ENCODE measurements at regions not wholly inside any gene's neighbourhood (a gene's known extent, or its start where the extent isn't known, plus 50 kb on each side); places are given as distances from the start of the nearest gene placed in this dataset.

DNA sequence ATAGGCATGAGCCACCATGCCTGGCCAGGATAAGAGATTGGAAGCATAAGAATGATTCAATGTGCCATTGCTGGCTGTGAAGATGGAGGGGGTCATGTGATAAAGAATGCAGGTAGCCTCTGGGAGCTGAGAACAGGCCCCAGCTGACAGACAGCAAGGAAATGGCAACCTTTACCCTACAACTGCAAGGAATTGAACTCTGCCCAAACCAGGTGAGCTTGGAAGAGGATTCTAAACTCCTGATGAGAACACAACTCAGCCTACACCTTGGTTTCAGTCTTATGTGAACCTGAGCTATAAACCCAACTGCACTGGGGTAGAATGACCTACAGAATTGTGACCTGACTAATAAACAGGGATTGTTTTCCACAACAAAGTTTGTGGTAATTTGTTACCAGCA lies 82.0 kb upstream of the AKIRIN2 start:
- peaks cover 23% of the 10 kb centered on the region for H3K4me1 Mint-ChIP-seq
- no peaks in the 10 kb centered on the region for H3K27me3 Mint-ChIP-seq (ENCODE audit: insufficient read depth)
- H3K27ac ChIP-seq (ENCODE audit: low read depth, low read length) = no peak overlapping the region
- no peaks in the 10 kb centered on the region for H3K9me3 Mint-ChIP-seq
- no peak overlapping the region for H3K4me3 ChIP-seq (ENCODE audit: low read length)
- H3K4me3 Mint-ChIP-seq = no peak overlapping the region
- H3K27me3 ChIP-seq (ENCODE audit: control insufficient read depth, insufficient read depth, low read length, poor library complexity, severe bottlenecking) = no peaks in the 10 kb centered on the region
- TF ChIP-seq, protein P1, sequence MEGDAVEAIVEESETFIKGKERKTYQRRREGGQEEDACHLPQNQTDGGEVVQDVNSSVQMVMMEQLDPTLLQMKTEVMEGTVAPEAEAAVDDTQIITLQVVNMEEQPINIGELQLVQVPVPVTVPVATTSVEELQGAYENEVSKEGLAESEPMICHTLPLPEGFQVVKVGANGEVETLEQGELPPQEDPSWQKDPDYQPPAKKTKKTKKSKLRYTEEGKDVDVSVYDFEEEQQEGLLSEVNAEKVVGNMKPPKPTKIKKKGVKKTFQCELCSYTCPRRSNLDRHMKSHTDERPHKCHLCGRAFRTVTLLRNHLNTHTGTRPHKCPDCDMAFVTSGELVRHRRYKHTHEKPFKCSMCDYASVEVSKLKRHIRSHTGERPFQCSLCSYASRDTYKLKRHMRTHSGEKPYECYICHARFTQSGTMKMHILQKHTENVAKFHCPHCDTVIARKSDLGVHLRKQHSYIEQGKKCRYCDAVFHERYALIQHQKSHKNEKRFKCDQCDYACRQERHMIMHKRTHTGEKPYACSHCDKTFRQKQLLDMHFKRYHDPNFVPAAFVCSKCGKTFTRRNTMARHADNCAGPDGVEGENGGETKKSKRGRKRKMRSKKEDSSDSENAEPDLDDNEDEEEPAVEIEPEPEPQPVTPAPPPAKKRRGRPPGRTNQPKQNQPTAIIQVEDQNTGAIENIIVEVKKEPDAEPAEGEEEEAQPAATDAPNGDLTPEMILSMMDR (conservative IDR thresholded peaks at IDR 0.05) = no peak
- H3K27ac Mint-ChIP-seq = no peak overlapping the region
- DNase-seq = no peak
- no peaks in the 10 kb centered on the region for H3K36me3 Mint-ChIP-seq (ENCODE audit: low read depth)
- peaks cover 3% of the 10 kb centered on the region for H3K4me1 ChIP-seq (ENCODE audit: control insufficient read depth, insufficient read depth, low read length)
- H3K9ac ChIP-seq (ENCODE audit: extremely low read depth, low read length, poor library complexity, severe bottlenecking) = no peak overlapping the region
- H3K9me3 ChIP-seq (ENCODE audit: control insufficient read depth, low read length) = peaks cover 6% of the 10 kb centered on the region
- H3K36me3 ChIP-seq (ENCODE audit: control insufficient read depth, insufficient read depth, low read length) = no peaks in the 10 kb centered on the region

DNA sequence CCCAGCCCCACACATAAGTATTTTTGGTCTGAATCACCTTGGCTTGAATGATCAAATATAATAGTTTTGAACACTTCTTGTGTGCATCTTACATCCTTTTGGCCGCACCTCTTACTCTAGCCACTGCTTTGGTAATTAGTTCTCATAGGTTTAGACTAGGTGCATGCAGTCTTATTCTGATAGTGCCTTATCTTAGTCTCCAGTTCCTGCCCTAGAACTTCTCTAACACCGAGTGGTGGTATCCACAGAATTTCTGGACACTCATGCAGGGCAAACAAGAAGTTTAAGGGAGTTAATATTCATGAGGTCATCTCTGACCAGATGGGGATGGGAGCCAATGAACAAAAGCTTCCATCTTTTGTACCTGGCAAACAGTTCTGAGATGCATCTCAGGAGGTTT lies 77.5 kb upstream of the AKIRIN2 start:
- H3K9me3 Mint-ChIP-seq = no peaks in the 10 kb centered on the region
- H3K9me3 ChIP-seq (ENCODE audit: control insufficient read depth, low read length) = no peaks in the 10 kb centered on the region
- no peaks in the 10 kb centered on the region for H3K36me3 ChIP-seq (ENCODE audit: control insufficient read depth, insufficient read depth, low read length)
- TF ChIP-seq, protein P1 (conservative IDR thresholded peaks at IDR 0.05) = no peak
- WGBS, 2 experiments (ENCODE audit: insufficient coverage in 1 of 2, insufficient read length in 1 of 2) = 95 to 100% methylated on average over 1 to 2 of the region's 2 CpGs
- H3K36me3 Mint-ChIP-seq (ENCODE audit: low read depth) = no peaks in the 10 kb centered on the region
- no peaks in the 10 kb centered on the region for H3K27me3 ChIP-seq (ENCODE audit: control insufficient read depth, insufficient read depth, low read length, poor library complexity, severe bottlenecking)
- DNase-seq = no peak
- no peak overlapping the region for H3K9ac ChIP-seq (ENCODE audit: extremely low read depth, low read length, poor library complexity, severe bottlenecking)
- H3K4me3 Mint-ChIP-seq = no peak overlapping the region
- H3K27me3 Mint-ChIP-seq (ENCODE audit: insufficient read depth) = no peaks in the 10 kb centered on the region
- peaks cover 15% of the 10 kb centered on the region for H3K4me1 Mint-ChIP-seq
- no peak overlapping the region for H3K27ac Mint-ChIP-seq
- no peaks in the 10 kb centered on the region for H3K4me1 ChIP-seq (ENCODE audit: control insufficient read depth, insufficient read depth, low read length)
- H3K27ac ChIP-seq (ENCODE audit: low read depth, low read length) = no peak overlapping the region
- H3K4me3 ChIP-seq (ENCODE audit: low read length) = no peak overlapping the region

- TF ChIP-seq, protein P1 (conservative IDR thresholded peaks at IDR 0.05) = no peak
- H3K27me3 ChIP-seq (ENCODE audit: control insufficient read depth, insufficient read depth, low read length, poor library complexity, severe bottlenecking) = no peaks in the 10 kb centered on the region
- no peak overlapping the region for H3K4me3 ChIP-seq (ENCODE audit: low read length)
- no peak overlapping the region for H3K9ac ChIP-seq (ENCODE audit: extremely low read depth, low read length, poor library complexity, severe bottlenecking)
- no peak overlapping the region for H3K27ac ChIP-seq (ENCODE audit: low read depth, low read length)
- H3K4me3 Mint-ChIP-seq = no peak overlapping the region
- WGBS, 2 experiments (ENCODE audit: insufficient coverage in 1 of 2, insufficient read length in 1 of 2) = 74 to 80% methylated on average over 6 of the region's 6 CpGs
- H3K4me1 ChIP-seq (ENCODE audit: control insufficient read depth, insufficient read depth, low read length) = peaks cover 9% of the 10 kb centered on the region
- H3K4me1 Mint-ChIP-seq = peaks cover 23% of the 10 kb centered on the region
- H3K27me3 Mint-ChIP-seq (ENCODE audit: insufficient read depth) = no peaks in the 10 kb centered on the region
- no peak for DNase-seq
- H3K9me3 ChIP-seq (ENCODE audit: control insufficient read depth, low read length) = no peaks in the 10 kb centered on the region
- no peaks in the 10 kb centered on the region for H3K36me3 ChIP-seq (ENCODE audit: control insufficient read depth, insufficient read depth, low read length)
- H3K27ac Mint-ChIP-seq = peak overlapping the region; percentile 60
- no peaks in the 10 kb centered on the region for H3K36me3 Mint-ChIP-seq (ENCODE audit: low read depth)
- H3K9me3 Mint-ChIP-seq = no peaks in the 10 kb centered on the region
These were observed 70.8 kb upstream of the AKIRIN2 start for GRCh38 chr6:87772597-87773530.

Measured in endodermal cell (in vitro differentiated cells).